ENCODE measurements at regions not wholly inside any gene's neighbourhood (a gene's known extent, or its start where the extent isn't known, plus 50 kb on each side); places are given as distances from the start of the nearest gene placed in this dataset.

GRCh38 chr2:238972146-238972445 lies 124.2 kb downstream of the TWIST2 start:
- TF ChIP-seq, protein P1, sequence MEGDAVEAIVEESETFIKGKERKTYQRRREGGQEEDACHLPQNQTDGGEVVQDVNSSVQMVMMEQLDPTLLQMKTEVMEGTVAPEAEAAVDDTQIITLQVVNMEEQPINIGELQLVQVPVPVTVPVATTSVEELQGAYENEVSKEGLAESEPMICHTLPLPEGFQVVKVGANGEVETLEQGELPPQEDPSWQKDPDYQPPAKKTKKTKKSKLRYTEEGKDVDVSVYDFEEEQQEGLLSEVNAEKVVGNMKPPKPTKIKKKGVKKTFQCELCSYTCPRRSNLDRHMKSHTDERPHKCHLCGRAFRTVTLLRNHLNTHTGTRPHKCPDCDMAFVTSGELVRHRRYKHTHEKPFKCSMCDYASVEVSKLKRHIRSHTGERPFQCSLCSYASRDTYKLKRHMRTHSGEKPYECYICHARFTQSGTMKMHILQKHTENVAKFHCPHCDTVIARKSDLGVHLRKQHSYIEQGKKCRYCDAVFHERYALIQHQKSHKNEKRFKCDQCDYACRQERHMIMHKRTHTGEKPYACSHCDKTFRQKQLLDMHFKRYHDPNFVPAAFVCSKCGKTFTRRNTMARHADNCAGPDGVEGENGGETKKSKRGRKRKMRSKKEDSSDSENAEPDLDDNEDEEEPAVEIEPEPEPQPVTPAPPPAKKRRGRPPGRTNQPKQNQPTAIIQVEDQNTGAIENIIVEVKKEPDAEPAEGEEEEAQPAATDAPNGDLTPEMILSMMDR (IDR thresholded peaks at IDR 0.05), result no peak
- no peak for TF ChIP-seq POLR2A (IDR thresholded peaks at IDR 0.05)
